Coronary artery (tissue), 2 donors: ENCODE measurements at regions not wholly inside any gene's neighbourhood (a gene's known extent, or its start where the extent isn't known, plus 50 kb on each side); places are given as distances from the start of the nearest gene placed in this dataset.

ENCODE experiments used
- DNase-seq: peaks from one replicate; pipeline ENCODE4 v3.0.0-alpha.2; 2017; ENCODE audit warnings: low spot score
- H3K27ac ChIP-seq, 2 donors: fragments of 200-600 bp; sonication (generic); one replicate each; pipeline ENCODE4 v1.5.1; 2016 to 2019
- H3K4me3 ChIP-seq: fragments of 200-600 bp; sonication (generic); 2 replicates; pipeline ENCODE4 v1.5.1; 2016; ENCODE audit warnings: mild to moderate bottlenecking, moderate library complexity
- TF ChIP-seq, protein P1 (sequence below): fragments of 200-600 bp; sonication (generic); IDR thresholded peaks from one replicate; pipeline ENCODE4 v1.5.1; 2019; ENCODE audit warnings: antibody characterized with exemption

DNA sequence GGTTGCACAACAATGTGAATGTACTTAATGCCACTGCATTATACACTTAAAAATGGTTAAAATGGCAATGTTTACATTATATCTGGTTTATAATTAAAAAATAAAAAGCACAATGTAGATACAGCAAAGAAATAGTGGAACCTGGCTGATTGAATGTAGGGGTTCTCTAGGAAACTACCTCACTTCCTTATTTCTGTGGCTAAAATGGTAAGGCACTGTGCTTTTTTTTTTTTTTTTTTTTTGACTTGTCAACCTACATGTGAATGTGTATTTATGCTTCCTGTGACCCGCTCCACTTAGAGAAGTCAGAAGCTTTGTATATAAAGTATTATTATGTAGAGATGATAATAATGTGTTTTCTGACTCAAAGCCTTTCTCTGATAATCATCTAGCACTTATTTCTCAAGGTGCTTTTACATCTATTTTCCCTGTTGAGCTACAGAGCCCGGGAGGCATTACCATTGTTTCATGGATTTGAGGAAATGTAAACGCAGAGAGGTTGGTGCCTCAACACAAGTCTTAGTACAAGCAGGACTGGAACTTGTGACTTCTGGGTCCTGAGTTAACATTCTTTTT lies 55.0 kb downstream of the SOX4 start:
- TF ChIP-seq, protein P1, sequence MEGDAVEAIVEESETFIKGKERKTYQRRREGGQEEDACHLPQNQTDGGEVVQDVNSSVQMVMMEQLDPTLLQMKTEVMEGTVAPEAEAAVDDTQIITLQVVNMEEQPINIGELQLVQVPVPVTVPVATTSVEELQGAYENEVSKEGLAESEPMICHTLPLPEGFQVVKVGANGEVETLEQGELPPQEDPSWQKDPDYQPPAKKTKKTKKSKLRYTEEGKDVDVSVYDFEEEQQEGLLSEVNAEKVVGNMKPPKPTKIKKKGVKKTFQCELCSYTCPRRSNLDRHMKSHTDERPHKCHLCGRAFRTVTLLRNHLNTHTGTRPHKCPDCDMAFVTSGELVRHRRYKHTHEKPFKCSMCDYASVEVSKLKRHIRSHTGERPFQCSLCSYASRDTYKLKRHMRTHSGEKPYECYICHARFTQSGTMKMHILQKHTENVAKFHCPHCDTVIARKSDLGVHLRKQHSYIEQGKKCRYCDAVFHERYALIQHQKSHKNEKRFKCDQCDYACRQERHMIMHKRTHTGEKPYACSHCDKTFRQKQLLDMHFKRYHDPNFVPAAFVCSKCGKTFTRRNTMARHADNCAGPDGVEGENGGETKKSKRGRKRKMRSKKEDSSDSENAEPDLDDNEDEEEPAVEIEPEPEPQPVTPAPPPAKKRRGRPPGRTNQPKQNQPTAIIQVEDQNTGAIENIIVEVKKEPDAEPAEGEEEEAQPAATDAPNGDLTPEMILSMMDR = no peak
- Histone ChIP-seq H3K27ac (no peak overlapping the region), H3K4me3 (no peak overlapping the region)
- no peak for DNase-seq

DNA sequence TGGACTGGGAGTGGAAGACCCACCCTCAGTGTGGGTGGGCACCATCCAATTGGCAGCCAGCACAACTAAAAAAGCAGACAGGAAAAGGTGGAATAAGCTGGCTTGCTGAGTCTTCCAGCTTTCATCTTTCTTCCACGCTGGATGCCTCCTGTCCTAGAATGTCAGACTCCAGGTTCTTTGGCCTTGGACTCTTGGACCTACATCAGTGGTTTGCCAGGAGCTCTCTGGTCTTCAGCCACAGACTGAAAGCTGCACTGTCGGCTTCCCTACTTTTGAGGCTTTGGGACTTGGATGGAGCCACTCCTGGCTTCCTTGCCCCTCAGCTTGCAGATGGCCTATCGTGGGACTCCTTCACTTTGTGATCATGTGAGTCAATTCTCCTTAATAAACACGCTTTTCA lies 59.8 kb downstream of the SOX4 start:
- TF ChIP-seq, protein P1 = no peak
- H3K4me3 ChIP-seq = no peak overlapping the region
- DNase-seq = no peak
- H3K27ac ChIP-seq = no peak overlapping the region

DNA sequence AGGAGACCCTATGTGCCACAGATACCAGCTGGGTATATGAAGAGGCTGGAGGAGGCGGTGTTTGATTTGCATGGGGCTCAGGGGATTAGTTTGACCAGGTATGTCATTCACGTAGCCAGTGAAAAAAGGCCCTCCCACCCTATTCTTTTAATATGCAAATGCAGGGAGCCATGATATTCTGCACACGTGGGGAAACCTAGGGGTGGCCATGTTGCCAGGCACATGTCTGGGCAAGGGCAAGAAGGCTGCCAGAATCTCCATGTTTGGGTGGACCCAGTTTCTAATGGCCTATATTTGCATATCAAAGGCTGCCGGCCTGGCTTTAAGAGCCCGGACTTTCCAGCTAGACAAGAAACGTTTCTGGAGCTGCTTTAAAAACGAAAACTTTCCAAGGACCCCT lies 60.4 kb downstream of the SOX4 start:
- Histone ChIP-seq H3K27ac (no peak overlapping the region), H3K4me3 (no peak overlapping the region)
- DNase-seq = no peak
- TF ChIP-seq, protein P1 = no peak

DNA sequence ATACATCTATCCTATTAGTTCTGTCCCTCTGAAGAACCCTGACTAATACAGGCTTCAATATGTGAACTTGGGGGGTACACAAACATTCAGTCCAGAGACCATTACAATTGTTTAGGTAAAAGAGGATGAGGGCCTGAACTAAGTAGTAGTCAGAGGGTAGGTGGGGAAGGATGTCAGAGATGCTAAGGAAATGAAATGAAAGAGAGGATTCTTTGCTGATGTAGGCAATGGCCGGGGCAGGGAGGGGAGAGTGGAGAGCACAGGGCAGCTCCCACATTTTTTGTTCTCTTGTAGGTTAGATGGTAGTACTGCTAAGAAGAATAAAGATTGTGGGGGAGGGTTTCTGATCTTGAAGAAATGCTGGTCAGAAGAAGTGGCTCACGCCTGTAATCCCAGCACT lies 60.8 kb downstream of the SOX4 start:
- Histone ChIP-seq H3K4me3 (no peak overlapping the region), H3K27ac (no peak overlapping the region)
- TF ChIP-seq, protein P1 = no peak
- no peak for DNase-seq

DNA sequence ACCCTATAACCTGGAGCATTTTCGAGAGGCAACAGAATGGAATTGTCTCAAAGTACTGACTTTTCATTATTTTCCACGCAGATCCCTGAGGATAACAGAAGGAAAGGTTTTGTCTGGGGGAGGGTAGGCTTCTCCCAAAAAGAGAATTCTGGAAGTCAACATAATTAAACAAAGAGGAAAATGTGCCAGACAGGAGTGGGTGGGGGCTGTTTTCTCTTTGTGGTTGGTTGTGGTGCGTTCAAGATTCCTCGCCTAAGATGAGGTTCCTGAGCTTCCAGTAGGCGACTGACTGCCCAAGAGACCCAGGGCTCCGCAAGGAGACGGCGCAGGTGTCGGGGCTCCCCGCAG lies 70.4 kb downstream of the SOX4 start:
- TF ChIP-seq, protein P1 = no peak
- no peak for DNase-seq
- H3K27ac ChIP-seq = peak overlapping the region in 1 of 2 donors; percentile 87
- H3K4me3 ChIP-seq = peak overlapping the region; percentile 86

DNA sequence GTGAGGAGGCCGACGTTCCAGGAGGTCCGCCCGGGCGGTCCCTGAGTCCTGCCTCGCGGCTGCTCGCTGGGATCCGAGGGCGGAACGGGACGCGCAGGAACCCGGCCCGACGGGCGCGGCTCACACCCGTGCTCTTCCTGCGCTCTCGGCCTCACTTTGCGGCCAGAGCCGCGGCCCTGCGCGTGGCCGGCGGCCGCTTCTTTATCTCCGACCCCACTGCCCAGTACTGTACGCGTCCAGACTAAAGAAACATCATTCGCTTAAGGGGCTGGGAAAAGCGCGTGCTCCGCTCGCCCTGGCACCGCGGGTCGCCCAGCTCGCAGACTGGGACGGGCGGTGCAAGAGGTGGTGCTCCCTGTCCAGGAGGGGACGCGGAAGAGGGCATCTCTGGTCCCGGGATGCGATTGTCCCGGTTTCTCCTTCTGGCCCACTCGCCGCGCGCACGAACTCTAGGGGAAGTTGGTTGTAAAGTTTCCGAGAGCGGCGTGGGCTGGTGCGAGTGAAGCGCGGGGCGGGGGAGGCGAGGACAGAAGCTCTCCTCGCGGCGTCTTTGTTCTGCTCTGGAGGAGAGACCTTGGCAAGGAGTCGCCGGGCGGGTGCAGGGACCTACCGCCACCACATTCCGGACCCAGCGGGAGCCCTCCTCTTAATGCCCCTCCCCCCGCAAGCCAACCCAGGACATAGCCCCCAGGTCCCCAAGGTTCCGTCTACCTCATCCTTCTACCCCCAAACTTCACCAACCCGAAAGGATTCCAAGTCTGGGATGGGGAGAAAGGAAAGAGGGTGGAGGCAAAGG lies 71.0 kb downstream of the SOX4 start:
- peak overlapping the region; percentile 86 for H3K4me3 ChIP-seq
- peak overlapping the region; percentile 45 to 87 for H3K27ac ChIP-seq
- TF ChIP-seq, protein P1 = no peak
- DNase-seq = no peak

DNA sequence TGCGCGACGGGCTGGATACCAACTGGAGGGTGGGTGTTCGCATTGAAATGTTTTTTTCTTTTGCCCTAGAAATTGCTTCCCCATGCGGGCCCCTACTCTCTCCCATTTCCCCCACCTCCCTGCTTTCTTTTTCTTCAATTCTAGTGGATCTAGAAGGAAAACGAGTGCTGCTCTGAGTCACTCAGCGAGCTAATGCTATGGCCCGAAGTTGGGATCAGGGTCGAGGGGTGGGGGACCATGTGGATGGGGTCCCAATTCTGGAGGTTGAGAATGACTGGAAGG lies 71.5 kb downstream of the SOX4 start:
- Histone ChIP-seq H3K27ac (peak overlapping the region; percentile 45 to 87), H3K4me3 (peak overlapping the region; percentile 86)
- TF ChIP-seq, protein P1 = no peak
- DNase-seq = no peak
